Nephron (organoid): ENCODE measurements at regions not wholly inside any gene's neighbourhood (a gene's known extent, or its start where the extent isn't known, plus 50 kb on each side); places are given as distances from the start of the nearest gene placed in this dataset.

Experiments used
- H3K27ac Mint-ChIP-seq, 3 experiments: 2 replicates each; pipeline ENCODE4 v1.8.0; 2020; ENCODE audit warnings: mixed read lengths in 3 of 3, mild to moderate bottlenecking in 2 of 3, moderate library complexity in 1 of 3
- H3K27me3 Mint-ChIP-seq: 2 replicates; pipeline ENCODE4 v1.8.0; 2021; ENCODE audit warnings: low read depth, mild to moderate bottlenecking, moderate library complexity, mixed read lengths
- H3K36me3 Mint-ChIP-seq: 2 replicates; pipeline ENCODE4 v1.8.0; 2020; ENCODE audit warnings: low read depth, mixed read lengths
- H3K4me1 Mint-ChIP-seq: 2 replicates; pipeline ENCODE4 v1.8.0; 2020; ENCODE audit warnings: mixed read lengths
- H3K4me3 Mint-ChIP-seq, 3 experiments: 2 replicates each; pipeline ENCODE4 v1.8.0; 2020; ENCODE audit warnings: mild to moderate bottlenecking in 3 of 3, mixed read lengths in 3 of 3, moderate library complexity in 2 of 3
- H3K9me3 Mint-ChIP-seq: 2 replicates; pipeline ENCODE4 v1.8.0; 2020; ENCODE audit warnings: mixed read lengths
- CTCF ChIP-seq, 3 experiments: fragments of 200-600 bp; sonication (generic); IDR thresholded peaks; one replicate each; pipeline ENCODE4 v1.5.0; 2021; ENCODE audit warnings: antibody characterized with exemption in 3 of 3; ENCODE audit not compliant: unreplicated experiment in 3 of 3

DNA sequence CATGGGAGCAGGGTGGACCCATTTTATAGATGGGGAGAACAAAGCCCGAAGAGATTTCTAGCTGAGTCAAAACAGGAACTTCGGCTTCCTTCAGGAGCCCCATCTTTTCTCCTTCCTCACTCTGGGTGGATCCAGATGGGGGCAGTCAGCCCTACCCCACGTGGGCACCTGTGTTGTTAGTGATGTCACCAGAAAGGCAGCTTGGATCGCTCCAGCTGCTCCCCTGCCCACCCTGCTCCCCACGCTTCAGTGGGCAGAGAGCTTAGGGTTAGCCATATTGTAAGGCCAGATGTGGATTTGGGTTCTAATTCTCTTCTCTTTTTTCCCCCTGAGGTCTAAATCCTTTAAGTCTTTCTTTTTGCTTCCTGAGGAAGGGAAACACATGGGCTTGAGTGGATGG is 132.3 kb upstream of the PJA1 start:
- Mint-ChIP-seq H3K4me1 (peaks cover 4% of the 10 kb centered on the region), H3K9me3 (peaks cover 6% of the 10 kb centered on the region), H3K27me3 (peaks cover 3% of the 10 kb centered on the region), H3K4me3 (no peak overlapping the region), H3K27ac (no peak overlapping the region), H3K36me3 (no peaks in the 10 kb centered on the region)
- no peak for TF ChIP-seq CTCF (IDR thresholded peaks at IDR 0.05; ENCODE audit: unreplicated experiment in 3 of 3)

DNA sequence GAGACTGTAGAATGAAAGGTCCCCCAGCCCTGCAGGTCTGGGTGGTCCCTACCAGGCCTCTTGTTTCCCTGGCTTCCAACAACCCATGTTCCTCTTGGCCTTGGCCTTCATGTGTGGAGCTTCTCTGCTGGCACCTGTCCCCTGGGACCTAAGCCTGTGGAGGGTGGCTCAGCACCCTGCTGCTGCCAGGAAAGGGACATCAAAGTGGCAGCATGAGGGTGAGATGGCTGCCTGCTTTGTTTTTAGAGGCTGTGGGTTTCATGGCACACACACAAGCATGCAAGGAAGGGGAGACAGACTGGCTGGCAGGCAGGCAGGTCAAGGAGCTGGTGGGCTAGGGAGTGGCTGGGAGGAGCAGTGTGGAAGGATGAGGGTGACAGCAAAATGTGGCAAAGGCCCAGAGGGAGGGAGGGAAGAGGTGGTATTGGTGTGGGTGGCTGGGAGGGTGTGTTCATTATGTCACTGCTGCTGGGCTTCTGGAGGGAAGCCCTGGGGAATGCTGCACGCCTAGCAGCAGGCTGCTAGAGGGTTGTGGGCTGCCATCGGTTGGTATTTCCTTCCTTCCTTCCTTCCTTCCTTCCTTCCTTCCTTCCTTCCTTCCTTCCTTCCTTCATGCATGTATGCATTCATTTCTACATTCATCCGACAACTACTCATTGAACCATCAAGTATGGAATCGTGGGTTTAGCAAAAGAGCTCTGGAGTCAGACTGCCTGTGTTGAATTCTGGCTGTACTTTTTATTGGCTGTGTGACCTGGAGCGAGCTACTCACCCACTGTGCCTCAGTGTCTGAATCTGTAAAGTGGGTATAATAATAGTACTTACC is 128.7 kb upstream of the PJA1 start:
- H3K27ac Mint-ChIP-seq = no peak overlapping the region
- peaks cover 6% of the 10 kb centered on the region for H3K27me3 Mint-ChIP-seq
- H3K4me1 Mint-ChIP-seq = peaks cover 11% of the 10 kb centered on the region
- H3K4me3 Mint-ChIP-seq = no peak overlapping the region
- no peaks in the 10 kb centered on the region for H3K36me3 Mint-ChIP-seq
- peaks cover 2% of the 10 kb centered on the region for H3K9me3 Mint-ChIP-seq
- no peak for TF ChIP-seq CTCF (IDR thresholded peaks at IDR 0.05; ENCODE audit: unreplicated experiment in 3 of 3)

- no peak overlapping the region for H3K4me3 Mint-ChIP-seq
- peaks cover 2% of the 10 kb centered on the region for H3K9me3 Mint-ChIP-seq
- no peak for TF ChIP-seq CTCF (IDR thresholded peaks at IDR 0.05; ENCODE audit: unreplicated experiment in 3 of 3)
- peaks cover 6% of the 10 kb centered on the region for H3K27me3 Mint-ChIP-seq
- peaks cover 21% of the 10 kb centered on the region for H3K4me1 Mint-ChIP-seq
- H3K36me3 Mint-ChIP-seq = no peaks in the 10 kb centered on the region
- H3K27ac Mint-ChIP-seq = peak overlapping the region in 2 of 3 experiments; percentile 26 to 88
Observed at GRCh38 chrX:69291116-69291515, 125.9 kb upstream of the PJA1 start.

- Mint-ChIP-seq H3K27ac (peak overlapping the region; percentile 51 to 91 (median 88)), H3K9me3 (peaks cover 2% of the 10 kb centered on the region), H3K36me3 (no peaks in the 10 kb centered on the region), H3K27me3 (peaks cover 6% of the 10 kb centered on the region), H3K4me3 (no peak overlapping the region), H3K4me1 (peaks cover 21% of the 10 kb centered on the region)
- no peak for TF ChIP-seq CTCF (IDR thresholded peaks at IDR 0.05; ENCODE audit: unreplicated experiment in 3 of 3)
Observed at GRCh38 chrX:69290292-69290691, 125.0 kb upstream of the PJA1 start.

DNA sequence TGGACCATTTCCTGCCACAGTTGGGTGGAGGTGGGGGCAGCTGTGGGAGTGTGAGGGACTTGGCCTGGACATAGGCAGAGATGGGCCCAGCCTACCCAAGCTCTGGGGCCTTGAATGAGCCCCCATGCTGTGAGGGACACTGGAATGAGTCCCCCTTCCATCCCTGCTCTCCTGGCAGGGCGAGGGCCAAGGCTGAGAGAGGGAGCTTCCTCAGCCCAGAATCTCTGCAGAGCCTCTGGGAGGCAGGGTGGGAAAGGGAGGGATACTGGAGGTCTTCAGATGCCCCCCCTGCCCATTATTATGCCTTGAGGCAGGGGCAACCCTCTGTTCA is 124.5 kb upstream of the PJA1 start:
- peak overlapping the region in 1 of 3 experiments; percentile 19 for H3K4me3 Mint-ChIP-seq
- H3K27ac Mint-ChIP-seq = peak overlapping the region; percentile 88 to 94 (median 91)
- H3K9me3 Mint-ChIP-seq = peaks cover 2% of the 10 kb centered on the region
- H3K36me3 Mint-ChIP-seq = no peaks in the 10 kb centered on the region
- H3K27me3 Mint-ChIP-seq = peaks cover 6% of the 10 kb centered on the region
- no peak for TF ChIP-seq CTCF (IDR thresholded peaks at IDR 0.05; ENCODE audit: unreplicated experiment in 3 of 3)
- H3K4me1 Mint-ChIP-seq = peaks cover 21% of the 10 kb centered on the region
